Common myeloid progenitor, CD34-positive (primary cell): ENCODE measurements at regions not wholly inside any gene's neighbourhood (a gene's known extent, or its start where the extent isn't known, plus 50 kb on each side); places are given as distances from the start of the nearest gene placed in this dataset.

Source experiments
- CTCF ChIA-PET: fragments of 350-600 bp; sonication (Branson Sonifier 250); formaldehyde crosslinking; loops from one replicate; lab custom pipeline; 2021; ENCODE audit warnings: antibody characterized with exemption; lab: Charles Lee
- POLR2A ChIA-PET: fragments of 350-600 bp; sonication (Branson Sonifier 250); formaldehyde crosslinking; loops from one replicate; lab custom pipeline; 2021; ENCODE audit warnings: antibody characterized with exemption; lab: Charles Lee
- DNase-seq, 3 donors: peaks; one replicate each; pipeline versions ENCODE4 v3.0.0 to v3.0.0-alpha.2; 2013
- H3K27ac ChIP-seq, 2 experiments: 1 replicate in 1 of 2; 2 replicates in 1 of 2; pipeline ENCODE4 v1.7.0; 2013; ENCODE audit warnings: inconsistent platforms in 2 of 2, low read length in 2 of 2, mild to moderate bottlenecking in 2 of 2, low read depth in 1 of 2, moderate library complexity in 1 of 2; ENCODE audit not compliant: severe bottlenecking in 2 of 2, insufficient read depth in 1 of 2, poor library complexity in 1 of 2
- H3K27me3 ChIP-seq, 5 experiments: replicated peaks in 2 of 5; 1 replicate in 3 of 5; 2 replicates in 2 of 5; pipeline versions ENCODE4 v1.6.1 to v1.7.0; 2013; ENCODE audit warnings: low read length in 4 of 5, mild to moderate bottlenecking in 2 of 5, moderate library complexity in 2 of 5, inconsistent platforms in 1 of 5; ENCODE audit not compliant: insufficient read depth in 5 of 5, control insufficient read depth in 4 of 5
- H3K36me3 ChIP-seq, 4 experiments: 1 replicate in 2 of 4; 2 replicates in 2 of 4; pipeline versions ENCODE4 v1.6.1 to v1.7.0; 2013; ENCODE audit warnings: low read length in 3 of 4, control low read depth in 1 of 4, mild to moderate bottlenecking in 1 of 4; ENCODE audit not compliant: control insufficient read depth in 4 of 4, insufficient read depth in 4 of 4
- H3K4me1 ChIP-seq, 4 experiments: 1 replicate in 3 of 4; 2 replicates in 1 of 4; pipeline versions ENCODE4 v1.6.1 to v1.7.1; 2013; ENCODE audit warnings: low read length in 3 of 4, mild to moderate bottlenecking in 3 of 4, control low read depth in 1 of 4, inconsistent platforms in 1 of 4, moderate library complexity in 1 of 4; ENCODE audit not compliant: control insufficient read depth in 4 of 4, insufficient read depth in 4 of 4; ENCODE audit errors: control extremely low read depth in 1 of 4
- H3K4me3 ChIP-seq, 7 experiments: 1 replicate in 4 of 7; 2 replicates in 3 of 7; pipeline versions ENCODE4 v1.5.1 to v1.7.0; 2013; ENCODE audit warnings: mild to moderate bottlenecking in 7 of 7, low read length in 6 of 7, moderate library complexity in 6 of 7, inconsistent platforms in 2 of 7, low read depth in 2 of 7, control low read depth in 1 of 7; ENCODE audit not compliant: insufficient read depth in 4 of 7, control insufficient read depth in 1 of 7; ENCODE audit errors: extremely low read depth in 1 of 7
- H3K9me3 ChIP-seq, 5 experiments: 1 replicate in 4 of 5; 2 replicates in 1 of 5; pipeline versions ENCODE4 v1.6.1 to v1.7.1; 2013; ENCODE audit warnings: low read length in 4 of 5, mild to moderate bottlenecking in 2 of 5, inconsistent platforms in 1 of 5, low read depth in 1 of 5, moderate library complexity in 1 of 5; ENCODE audit not compliant: control insufficient read depth in 4 of 5, insufficient read depth in 2 of 5; ENCODE audit errors: control extremely low read depth in 1 of 5
- WGBS: methylation state at CpG from one replicate; pipeline ENCODE4 v1.1.5; 2013; ENCODE audit not compliant: insufficient coverage; 5-methylcytosine and 5-hydroxymethylcytosine counted together

- Histone ChIP-seq H3K4me1 (no peaks in the 10 kb centered on the region), H3K4me3 (no peak overlapping the region), H3K9me3 (no peaks in the 10 kb centered on the region), H3K36me3 (no peaks in the 10 kb centered on the region), H3K27me3 (no peaks in the 10 kb centered on the region), H3K27ac (no peak overlapping the region)
- no CpG with 5 or more reads among the region's 7 CpGs for WGBS
- CTCF ChIA-PET = no interaction called here
- POLR2A ChIA-PET = no interaction called here
- no peak for DNase-seq
Observed at GRCh38 chr9:80440724-80441123, 869.0 kb downstream of the TLE4 start.

- 85% methylated on average over 1 of the region's 1 CpG for WGBS
Observed at GRCh38 chr9:80437825-80438224, 866.1 kb downstream of the TLE4 start.

GRCh38 chr9:80437091-80437640 is 865.4 kb downstream of the TLE4 start:
- Histone ChIP-seq H3K4me1 (no peaks in the 10 kb centered on the region), H3K4me3 (no peak overlapping the region), H3K27me3 (no peaks in the 10 kb centered on the region), H3K36me3 (no peaks in the 10 kb centered on the region), H3K9me3 (no peaks in the 10 kb centered on the region), H3K27ac (no peak overlapping the region)
- CTCF ChIA-PET = no interaction called here
- POLR2A ChIA-PET = no interaction called here
- WGBS = 100% methylated on average over 2 of the region's 2 CpGs
- DNase-seq = no peak

More at GRCh38 chr9:80437825-80438224, 866.1 kb downstream of the TLE4 start:
- no peaks in the 10 kb centered on the region for H3K27me3 ChIP-seq
- H3K4me1 ChIP-seq = no peaks in the 10 kb centered on the region
- no peak overlapping the region for H3K4me3 ChIP-seq
- DNase-seq = no peak
- H3K27ac ChIP-seq = no peak overlapping the region
- ChIA-PET POLR2A (no interaction called here), CTCF (no interaction called here)
- H3K36me3 ChIP-seq = no peaks in the 10 kb centered on the region
- H3K9me3 ChIP-seq = no peaks in the 10 kb centered on the region

GRCh38 chr9:80435591-80435990 is 863.8 kb downstream of the TLE4 start:
- no peaks in the 10 kb centered on the region for H3K9me3 ChIP-seq
- no peaks in the 10 kb centered on the region for H3K36me3 ChIP-seq
- H3K27me3 ChIP-seq = no peaks in the 10 kb centered on the region
- no peak for DNase-seq
- ChIA-PET POLR2A (no interaction called here), CTCF (no interaction called here)
- no peaks in the 10 kb centered on the region for H3K4me1 ChIP-seq
- no peak overlapping the region for H3K4me3 ChIP-seq
- WGBS = 86% methylated on average over 1 of the region's 3 CpGs
- no peak overlapping the region for H3K27ac ChIP-seq

- DNase-seq = no peak
- no peaks in the 10 kb centered on the region for H3K4me1 ChIP-seq
- ChIA-PET CTCF (no interaction called here), POLR2A (no interaction called here)
- WGBS = no CpG with 5 or more reads among the region's 1 CpG
- H3K36me3 ChIP-seq = no peaks in the 10 kb centered on the region
- no peak overlapping the region for H3K4me3 ChIP-seq
- H3K27ac ChIP-seq = no peak overlapping the region
- H3K9me3 ChIP-seq = no peaks in the 10 kb centered on the region
- H3K27me3 ChIP-seq = no peaks in the 10 kb centered on the region
Observed at GRCh38 chr9:80426992-80427391, 855.2 kb downstream of the TLE4 start.

GRCh38 chr9:80417211-80417773 is 845.5 kb downstream of the TLE4 start:
- H3K36me3 ChIP-seq = no peaks in the 10 kb centered on the region
- ChIA-PET POLR2A (no interaction called here), CTCF (no interaction called here)
- no peaks in the 10 kb centered on the region for H3K4me1 ChIP-seq
- H3K27me3 ChIP-seq = no peaks in the 10 kb centered on the region
- H3K4me3 ChIP-seq = no peak overlapping the region
- H3K27ac ChIP-seq = no peak overlapping the region
- no peak for DNase-seq
- peaks cover 0 to 25% (median 6%) of the 10 kb centered on the region in 5 experiments for H3K9me3 ChIP-seq

- ChIA-PET CTCF (no interaction called here), POLR2A (no interaction called here)
- Histone ChIP-seq H3K27me3 (no peaks in the 10 kb centered on the region), H3K4me1 (no peaks in the 10 kb centered on the region), H3K27ac (no peak overlapping the region), H3K36me3 (no peaks in the 10 kb centered on the region), H3K9me3 (no peaks in the 10 kb centered on the region), H3K4me3 (no peak overlapping the region)
- WGBS = 80% methylated on average over 1 of the region's 5 CpGs
- DNase-seq = no peak
Observed at GRCh38 chr9:80410106-80410505, 838.3 kb downstream of the TLE4 start.
